ENCODE measurements at regions not wholly inside any gene's neighbourhood (a gene's known extent, or its start where the extent isn't known, plus 50 kb on each side); places are given as distances from the start of the nearest gene placed in this dataset.

- intact Hi-C loops (cut with DNase I; ENCODE audit: low total_unique reads) = no loop called here
- Histone ChIP-seq H3K36me3 (no peaks in the 10 kb centered on the region), H3K9me3 (no peaks in the 10 kb centered on the region), H3K27me3 (no peaks in the 10 kb centered on the region), H3K4me1 (no peaks in the 10 kb centered on the region), H3K4me3 (no peak overlapping the region), H3K27ac (no peak overlapping the region)
- no peak for TF ChIP-seq CTCF (IDR thresholded peaks at IDR 0.05)
- no peak for TF ChIP-seq POLR2AphosphoS5 (IDR thresholded peaks at IDR 0.05)
- no peak for TF ChIP-seq POLR2A (IDR thresholded peaks at IDR 0.05)
- DNase-seq (ENCODE audit: low spot score in 2 of 2) = no peak
These were observed 180.8 kb upstream of the KCNK2 start for GRCh38 chr1:214901718-214902117.

- Histone ChIP-seq H3K36me3 (no peaks in the 10 kb centered on the region), H3K4me3 (no peak overlapping the region), H3K27ac (no peak overlapping the region), H3K9me3 (no peaks in the 10 kb centered on the region), H3K4me1 (no peaks in the 10 kb centered on the region), H3K27me3 (no peaks in the 10 kb centered on the region)
- TF ChIP-seq POLR2AphosphoS5 (IDR thresholded peaks at IDR 0.05) (no peak), CTCF (IDR thresholded peaks at IDR 0.05) (no peak), POLR2A (IDR thresholded peaks at IDR 0.05) (no peak)
- intact Hi-C loops (cut with DNase I; ENCODE audit: low total_unique reads) = no loop called here
- DNase-seq (ENCODE audit: low spot score in 2 of 2) = no peak
These were observed 179.8 kb upstream of the KCNK2 start for GRCh38 chr1:214902636-214903320.

GRCh38 chr1:214912127-214912526, 170.4 kb upstream of the KCNK2 start:
- TF ChIP-seq CTCF (IDR thresholded peaks at IDR 0.05) (no peak), POLR2AphosphoS5 (IDR thresholded peaks at IDR 0.05) (no peak), POLR2A (IDR thresholded peaks at IDR 0.05) (no peak)
- no peaks in the 10 kb centered on the region for H3K9me3 ChIP-seq
- H3K4me1 ChIP-seq = no peaks in the 10 kb centered on the region
- no peak overlapping the region for H3K4me3 ChIP-seq
- no peak overlapping the region for H3K27ac ChIP-seq
- no peak for DNase-seq (ENCODE audit: low spot score in 2 of 2)
- intact Hi-C loops (cut with DNase I; ENCODE audit: low total_unique reads) = no loop called here
- no peaks in the 10 kb centered on the region for H3K27me3 ChIP-seq
- no peaks in the 10 kb centered on the region for H3K36me3 ChIP-seq

- no peak overlapping the region for H3K4me3 ChIP-seq
- no peaks in the 10 kb centered on the region for H3K36me3 ChIP-seq
- no peak for DNase-seq (ENCODE audit: low spot score in 2 of 2)
- no peaks in the 10 kb centered on the region for H3K27me3 ChIP-seq
- TF ChIP-seq POLR2A (IDR thresholded peaks at IDR 0.05) = no peak
- TF ChIP-seq CTCF (IDR thresholded peaks at IDR 0.05) = no peak
- TF ChIP-seq POLR2AphosphoS5 (IDR thresholded peaks at IDR 0.05) = no peak
- no peaks in the 10 kb centered on the region for H3K4me1 ChIP-seq
- no peaks in the 10 kb centered on the region for H3K9me3 ChIP-seq
- no peak overlapping the region for H3K27ac ChIP-seq
- intact Hi-C loops (cut with DNase I; ENCODE audit: low total_unique reads) = no loop called here
These were observed 168.6 kb upstream of the KCNK2 start for GRCh38 chr1:214913966-214914365.

- intact Hi-C loops (cut with DNase I; ENCODE audit: low total_unique reads) = no loop called here
- no peaks in the 10 kb centered on the region for H3K4me1 ChIP-seq
- H3K27ac ChIP-seq = no peak overlapping the region
- TF ChIP-seq POLR2A (IDR thresholded peaks at IDR 0.05) (no peak), POLR2AphosphoS5 (IDR thresholded peaks at IDR 0.05) (no peak)
- no peak for DNase-seq (ENCODE audit: low spot score in 2 of 2)
- H3K4me3 ChIP-seq = no peak overlapping the region
- no peaks in the 10 kb centered on the region for H3K27me3 ChIP-seq
- H3K9me3 ChIP-seq = no peaks in the 10 kb centered on the region
- H3K36me3 ChIP-seq = no peaks in the 10 kb centered on the region
These were observed 165.4 kb upstream of the KCNK2 start for GRCh38 chr1:214917081-214917635.

Data from breast epithelium (tissue), 4 donors.